Neuronal stem cell (in vitro differentiated cells): ENCODE measurements at regions not wholly inside any gene's neighbourhood (a gene's known extent, or its start where the extent isn't known, plus 50 kb on each side); places are given as distances from the start of the nearest gene placed in this dataset.

Source experiments
- DNase-seq: peaks from one replicate; pipeline ENCODE4 v3.0.0-alpha.2; 2013; ENCODE audit warnings: low spot score
- H2AFZ ChIP-seq: one replicate; pipeline ENCODE4 v1.6.1; 2013; ENCODE audit warnings: mild to moderate bottlenecking, low read length, inconsistent platforms
- H2AK5ac ChIP-seq: 2 replicates; pipeline ENCODE4 v1.6.1; 2013; ENCODE audit warnings: low read depth, mild to moderate bottlenecking, inconsistent platforms, low read length, moderate library complexity, mixed read lengths
- H2BK120ac ChIP-seq: 2 replicates; pipeline ENCODE4 v1.6.1; 2013; ENCODE audit warnings: low read depth, mild to moderate bottlenecking, inconsistent platforms, low read length, moderate library complexity, mixed read lengths
- H2BK12ac ChIP-seq: one replicate; pipeline ENCODE4 v1.6.1; 2013; ENCODE audit warnings: low read length, inconsistent platforms
- H2BK15ac ChIP-seq: 2 replicates; pipeline ENCODE4 v1.6.1; 2013; ENCODE audit warnings: mild to moderate bottlenecking, low read length, inconsistent platforms, mixed read lengths
- H2BK5ac ChIP-seq: one replicate; pipeline ENCODE4 v1.6.1; 2013; ENCODE audit warnings: inconsistent platforms, mild to moderate bottlenecking, low read length, moderate library complexity
- H3K14ac ChIP-seq: one replicate; pipeline ENCODE4 v1.6.1; 2013; ENCODE audit warnings: low read length, inconsistent platforms
- H3K18ac ChIP-seq: 2 replicates; pipeline ENCODE4 v1.6.1; 2013; ENCODE audit warnings: low read length, inconsistent platforms
- H3K23ac ChIP-seq: 2 replicates; pipeline ENCODE4 v1.6.1; 2013; ENCODE audit warnings: low read depth, mild to moderate bottlenecking, mixed read lengths, low read length, inconsistent platforms; ENCODE audit not compliant: poor library complexity
- H3K27ac ChIP-seq: replicated peaks from 3 replicates; pipeline ENCODE4 v1.5.1; 2013; ENCODE audit warnings: low read length, inconsistent platforms
- H3K27me3 ChIP-seq, 3 experiments: 2 replicates each; pipeline ENCODE4 v1.6.1; 2013; ENCODE audit warnings: low read length in 3 of 3, mild to moderate bottlenecking in 2 of 3, inconsistent platforms in 1 of 3, low read depth in 1 of 3, mixed read lengths in 1 of 3, moderate library complexity in 1 of 3; ENCODE audit not compliant: control insufficient read depth in 3 of 3, insufficient read depth in 3 of 3
- H3K36me3 ChIP-seq, 2 donors: replicated peaks in 1 of 2; 2 replicates each; pipeline ENCODE4 v1.6.1; 2013; ENCODE audit warnings: low read length in 2 of 2; ENCODE audit not compliant: control insufficient read depth in 2 of 2, insufficient read depth in 2 of 2
- H3K4ac ChIP-seq: 2 replicates; pipeline ENCODE4 v1.6.1; 2013; ENCODE audit warnings: inconsistent platforms, mild to moderate bottlenecking, low read length, moderate library complexity
- H3K4me1 ChIP-seq, 2 donors: 1 replicate in 1 of 2; 2 replicates in 1 of 2; pipeline ENCODE4 v1.6.1; 2013; ENCODE audit warnings: low read length in 2 of 2, low read depth in 1 of 2; ENCODE audit not compliant: control insufficient read depth in 2 of 2, insufficient read depth in 1 of 2
- H3K4me2 ChIP-seq: one replicate; pipeline ENCODE4 v1.6.1; 2013; ENCODE audit warnings: mild to moderate bottlenecking, low read length, inconsistent platforms; ENCODE audit not compliant: insufficient read depth, poor library complexity, severe bottlenecking
- H3K4me3 ChIP-seq, 2 donors: 2 replicates each; pipeline ENCODE4 v1.5.1; 2013; ENCODE audit warnings: low read length in 2 of 2, mild to moderate bottlenecking in 2 of 2, inconsistent platforms in 1 of 2, moderate library complexity in 1 of 2
- H3K79me1 ChIP-seq: one replicate; pipeline ENCODE4 v1.6.1; 2013; ENCODE audit warnings: low read depth, mild to moderate bottlenecking, inconsistent platforms, low read length, moderate library complexity
- H3K9ac ChIP-seq: one replicate; pipeline ENCODE4 v1.6.1; 2013; ENCODE audit warnings: mild to moderate bottlenecking, low read depth, low read length, inconsistent platforms; ENCODE audit not compliant: poor library complexity
- H3K9me3 ChIP-seq, 2 donors: replicated peaks in 1 of 2; 2 replicates each; pipeline versions ENCODE3 to v1.6.1; 2013; ENCODE audit warnings: low read length in 2 of 2, mild to moderate bottlenecking in 2 of 2, inconsistent platforms in 1 of 2, low read depth in 1 of 2, mixed read lengths in 1 of 2, moderate library complexity in 1 of 2; ENCODE audit not compliant: control insufficient read depth in 2 of 2, insufficient read depth in 1 of 2
- H4K8ac ChIP-seq: one replicate; pipeline ENCODE4 v1.6.1; 2013; ENCODE audit warnings: low read depth, mild to moderate bottlenecking, inconsistent platforms, low read length, moderate library complexity
- H4K91ac ChIP-seq: one replicate; pipeline ENCODE4 v1.6.1; 2013; ENCODE audit warnings: low read length, low read depth, mild to moderate bottlenecking, inconsistent platforms; ENCODE audit not compliant: poor library complexity
- WGBS, 2 donors: extraction: QIAGEN DNeasy Blood & Tissue Kit; methylation state at CpG; one replicate each; pipeline ENCODE4 v1.1.7; 2013; ENCODE audit warnings: missing lambda C conversion rate in 2 of 2, mixed read lengths in 1 of 2; ENCODE audit not compliant: insufficient read length in 2 of 2, insufficient replicate concordance in 1 of 2; ENCODE audit errors: extremely low coverage in 2 of 2; 5-methylcytosine and 5-hydroxymethylcytosine counted together

DNA sequence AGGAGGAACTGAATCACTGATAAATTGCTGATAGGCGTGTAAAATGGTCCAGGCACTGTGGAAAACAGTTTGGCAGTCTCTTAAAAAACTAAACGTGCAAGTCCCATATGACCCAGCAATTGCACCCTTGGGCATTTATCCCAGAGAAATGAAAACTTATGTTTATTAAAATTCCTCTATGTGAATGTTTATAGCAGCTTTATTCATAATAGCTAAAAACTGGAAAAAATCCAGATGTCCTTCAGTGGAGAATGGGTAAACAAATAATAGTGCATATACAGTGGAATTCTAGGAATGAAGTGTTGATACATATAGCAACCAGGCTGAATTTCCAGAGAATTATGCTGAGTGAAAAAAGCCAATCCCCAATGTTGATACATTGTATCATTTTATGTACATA is 482.2 kb upstream of the PDZRN3 start:
- DNase-seq: no peak
- no peak overlapping the region for H3K27ac ChIP-seq
- H3K4me1 ChIP-seq: no peaks in the 10 kb centered on the region
- no peak overlapping the region for H3K14ac ChIP-seq
- no peaks in the 10 kb centered on the region for H3K9me3 ChIP-seq
- H3K36me3 ChIP-seq: no peaks in the 10 kb centered on the region
- no peaks in the 10 kb centered on the region for H3K27me3 ChIP-seq
- no peak overlapping the region for H3K23ac ChIP-seq
- no peak overlapping the region for H3K4me3 ChIP-seq
- H2BK12ac ChIP-seq: no peak overlapping the region
- H3K9ac ChIP-seq: no peak overlapping the region
- no peak overlapping the region for H4K91ac ChIP-seq
- H3K79me1 ChIP-seq: no peaks in the 10 kb centered on the region
- no peak overlapping the region for H4K8ac ChIP-seq
- H2BK5ac ChIP-seq: no peak overlapping the region
- no peak overlapping the region for H2BK15ac ChIP-seq
- H2BK120ac ChIP-seq: no peak overlapping the region
- no peak overlapping the region for H3K18ac ChIP-seq
- no peak overlapping the region for H2AFZ ChIP-seq
- WGBS, 2 donors: no CpG with 5 or more reads among the region's 2 CpGs
- H3K4ac ChIP-seq: no peak overlapping the region
- H2AK5ac ChIP-seq: no peak overlapping the region
- H3K4me2 ChIP-seq: no peak overlapping the region

DNA sequence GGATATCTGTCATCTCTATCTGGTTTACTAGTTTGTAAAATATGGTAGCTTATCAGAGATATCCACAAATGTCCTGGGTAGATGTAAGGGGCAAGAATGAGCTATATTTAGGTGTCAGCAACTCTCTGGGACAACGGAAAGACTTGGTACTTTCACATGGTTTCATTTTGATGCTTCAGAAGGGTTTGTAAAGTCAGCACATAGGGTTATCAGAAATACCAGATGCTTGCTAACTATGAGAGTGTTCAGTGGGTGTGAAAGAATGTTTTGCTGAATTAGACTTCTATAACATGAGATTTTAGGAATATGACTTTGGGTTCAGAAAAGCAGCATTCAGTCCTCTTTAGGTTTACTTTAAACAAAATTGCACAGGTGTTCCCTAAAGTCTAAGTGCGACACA is 466.5 kb upstream of the PDZRN3 start:
- H3K27ac ChIP-seq: no peak overlapping the region
- H2BK120ac ChIP-seq: no peak overlapping the region
- no peak overlapping the region for H2AK5ac ChIP-seq
- H3K4me2 ChIP-seq: no peak overlapping the region
- no peak overlapping the region for H3K4ac ChIP-seq
- H3K79me1 ChIP-seq: no peaks in the 10 kb centered on the region
- H3K36me3 ChIP-seq: no peaks in the 10 kb centered on the region
- H3K18ac ChIP-seq: no peak overlapping the region
- H3K27me3 ChIP-seq: no peaks in the 10 kb centered on the region
- H3K9me3 ChIP-seq: no peaks in the 10 kb centered on the region
- no peak overlapping the region for H4K8ac ChIP-seq
- no peak overlapping the region for H3K9ac ChIP-seq
- H2BK12ac ChIP-seq: no peak overlapping the region
- no peak overlapping the region for H2BK5ac ChIP-seq
- no peak overlapping the region for H2BK15ac ChIP-seq
- no peak overlapping the region for H3K23ac ChIP-seq
- WGBS, 2 donors: no CpG with 5 or more reads among the region's 2 CpGs
- no peak for DNase-seq
- no peak overlapping the region for H3K14ac ChIP-seq
- no peak overlapping the region for H2AFZ ChIP-seq
- H3K4me1 ChIP-seq: no peaks in the 10 kb centered on the region
- H3K4me3 ChIP-seq: no peak overlapping the region
- H4K91ac ChIP-seq: no peak overlapping the region

DNA sequence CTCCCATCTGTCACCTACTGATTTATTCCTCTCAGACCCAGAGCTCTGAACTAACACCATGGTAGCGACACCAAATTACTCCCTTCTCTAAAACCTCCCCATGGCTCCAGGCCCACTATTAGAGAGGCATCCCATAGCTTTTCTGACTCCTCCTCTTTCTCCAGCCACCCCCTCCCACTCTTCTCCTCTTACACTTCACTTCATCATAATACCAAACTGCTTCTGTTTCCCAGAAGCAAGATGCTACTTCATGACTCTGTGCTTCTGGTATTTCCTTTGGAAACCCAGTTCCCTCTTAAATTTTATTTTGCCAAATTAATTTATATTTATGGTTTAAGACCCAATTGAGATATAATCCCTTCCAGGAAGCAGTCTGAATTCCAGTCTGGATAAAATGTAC is 465.1 kb upstream of the PDZRN3 start:
- H2BK12ac ChIP-seq: no peak overlapping the region
- no peak overlapping the region for H4K8ac ChIP-seq
- H3K23ac ChIP-seq: no peak overlapping the region
- no peak overlapping the region for H2BK5ac ChIP-seq
- H3K36me3 ChIP-seq: no peaks in the 10 kb centered on the region
- H3K9ac ChIP-seq: no peak overlapping the region
- no peak overlapping the region for H4K91ac ChIP-seq
- no peak overlapping the region for H3K27ac ChIP-seq
- H2AK5ac ChIP-seq: no peak overlapping the region
- DNase-seq: no peak
- no peaks in the 10 kb centered on the region for H3K9me3 ChIP-seq
- no peak overlapping the region for H3K4me3 ChIP-seq
- no peak overlapping the region for H2AFZ ChIP-seq
- H3K4ac ChIP-seq: no peak overlapping the region
- H3K18ac ChIP-seq: no peak overlapping the region
- no peak overlapping the region for H2BK120ac ChIP-seq
- H3K4me2 ChIP-seq: no peak overlapping the region
- no CpG with 5 or more reads among the region's 1 CpG for WGBS, 2 donors
- H3K14ac ChIP-seq: no peak overlapping the region
- H3K79me1 ChIP-seq: no peaks in the 10 kb centered on the region
- H3K4me1 ChIP-seq: no peaks in the 10 kb centered on the region
- H2BK15ac ChIP-seq: no peak overlapping the region
- H3K27me3 ChIP-seq: no peaks in the 10 kb centered on the region

DNA sequence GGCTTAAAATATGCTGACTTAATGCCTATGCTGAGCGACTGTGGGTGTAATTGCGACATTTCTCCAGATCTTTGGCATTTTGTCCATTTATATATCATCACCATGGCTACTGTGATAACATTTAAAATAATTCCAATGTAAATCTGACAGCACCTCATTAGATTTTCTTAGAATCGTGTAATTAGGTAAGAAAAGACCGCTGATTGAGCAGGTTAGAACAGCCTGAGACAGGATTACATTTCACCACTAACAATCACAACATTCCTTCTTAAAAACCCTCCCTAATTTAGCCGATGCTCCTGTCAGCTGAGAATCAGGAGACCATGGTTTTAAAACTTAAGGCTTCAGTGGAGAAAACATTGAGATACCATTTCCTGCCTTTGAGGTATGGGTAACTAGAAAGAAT is 455.3 kb upstream of the PDZRN3 start:
- H3K27ac ChIP-seq: no peak overlapping the region
- H3K9ac ChIP-seq: no peak overlapping the region
- H2BK5ac ChIP-seq: no peak overlapping the region
- H3K79me1 ChIP-seq: no peaks in the 10 kb centered on the region
- H2BK15ac ChIP-seq: no peak overlapping the region
- H2AK5ac ChIP-seq: no peak overlapping the region
- H3K4ac ChIP-seq: no peak overlapping the region
- DNase-seq: no peak
- H2BK120ac ChIP-seq: no peak overlapping the region
- peak overlapping the region; percentile 19 for H3K4me2 ChIP-seq
- no peak overlapping the region for H3K4me3 ChIP-seq
- no CpG with 5 or more reads among the region's 5 CpGs for WGBS, 2 donors
- H2AFZ ChIP-seq: peak overlapping the region; percentile 60
- H4K8ac ChIP-seq: no peak overlapping the region
- no peaks in the 10 kb centered on the region for H3K9me3 ChIP-seq
- H3K4me1 ChIP-seq: peaks cover 0 to 6% of the 10 kb centered on the region in 2 donors
- H2BK12ac ChIP-seq: no peak overlapping the region
- no peak overlapping the region for H3K18ac ChIP-seq
- H3K23ac ChIP-seq: no peak overlapping the region
- H3K14ac ChIP-seq: no peak overlapping the region
- no peaks in the 10 kb centered on the region for H3K27me3 ChIP-seq
- H4K91ac ChIP-seq: no peak overlapping the region
- no peaks in the 10 kb centered on the region for H3K36me3 ChIP-seq
